HCT116 (cell line): ENCODE measurements at regions not wholly inside any gene's neighbourhood (a gene's known extent, or its start where the extent isn't known, plus 50 kb on each side); places are given as distances from the start of the nearest gene placed in this dataset.

Experiments
- ATAC-seq: fragments of 200-7000 bp; cut with Tn5 transposase; 2 replicates; pipeline ENCODE4 v1.9.1; 2020; ENCODE audit warnings: mild to moderate bottlenecking, moderate library complexity
- BruUV-seq: library from RNA; stranded (reverse); fragments of 400-500 nt; replicated peaks from 2 replicates; lab custom pipeline; 2021; lab: Mats Ljungman, UMichigan
- CTCF ChIA-PET: fragments of 300-600 bp; sonication (Branson Sonifier 250); formaldehyde crosslinking; loops from one replicate; lab custom pipeline; 2021; ENCODE audit warnings: antibody characterized with exemption; lab: Charles Lee
- POLR2A ChIA-PET: fragments of 300-600, 350-600 bp; sonication (Branson Sonifier 250); formaldehyde crosslinking; loops from one replicate; lab custom pipeline; 2021; ENCODE audit warnings: antibody characterized with exemption; lab: Charles Lee
- RAD21 ChIA-PET, 2 experiments: fragments of 300-600 bp; sonication (Branson Sonifier 250); formaldehyde crosslinking; loops; one replicate each; lab custom pipeline; 2023; ENCODE audit warnings: low total read pairs in 2 of 2; ENCODE audit not compliant: uncharacterized antibody in 2 of 2, unreplicated experiment in 2 of 2, low non-redundant PET in 1 of 2; lab: Charles Lee
- DNase-seq: peaks from one replicate; pipeline ENCODE4 v3.0.0-alpha.2; 2010; ENCODE audit warnings: low read depth, low spot score
- H2AFZ ChIP-seq: fragments of 200-600 bp; shearing (Covaris generic), sonication (generic); 2 replicates; pipeline ENCODE4 v1.6.1; 2017; ENCODE audit warnings: low read depth, mixed run types, mixed read lengths, antibody characterized with exemption, low read length; ENCODE audit not compliant: poor library complexity, severe bottlenecking
- H3K27ac ChIP-seq: 2 replicates; pipeline ENCODE4 v1.5.1; 2012; ENCODE audit warnings: low read depth, low read length
- H3K27me3 ChIP-seq: fragments of 200-600 bp; sonication (generic); 2 replicates; pipeline ENCODE4 v1.6.1; 2016; ENCODE audit warnings: mixed run types, low read length, mixed read lengths; ENCODE audit not compliant: insufficient read depth
- H3K36me3 ChIP-seq, 2 experiments: fragments of 200-500 bp in 1 of 2; fragments of 200-600 bp in 1 of 2; sonication (Bioruptor generic) in 1 of 2; sonication (generic) in 1 of 2; 2 replicates each; pipeline versions ENCODE4 v1.5.1 to v1.6.1; 2014 to 2016; ENCODE audit warnings: low read length in 2 of 2, inconsistent platforms in 1 of 2, mixed read lengths in 1 of 2, mixed run types in 1 of 2; ENCODE audit not compliant: insufficient read depth in 2 of 2, control insufficient read depth in 1 of 2
- H3K4me1 ChIP-seq, 2 experiments: fragments of 200-600 bp in 1 of 2; sonication (generic) in 1 of 2; 2 replicates each; pipeline versions ENCODE4 v1.5.1 to v1.6.1; 2012 to 2017; ENCODE audit warnings: low read length in 2 of 2, inconsistent platforms in 1 of 2, mild to moderate bottlenecking in 1 of 2, mixed read lengths in 1 of 2, mixed run types in 1 of 2, moderate library complexity in 1 of 2; ENCODE audit not compliant: insufficient read depth in 2 of 2, control insufficient read depth in 1 of 2
- H3K4me2 ChIP-seq: fragments of 200-600 bp; sonication (generic); 2 replicates; pipeline ENCODE4 v1.6.1; 2017; ENCODE audit warnings: mixed run types, low read length, mixed read lengths
- H3K4me3 ChIP-seq, 2 experiments: fragments of 200-600 bp in 1 of 2; sonication (generic) in 1 of 2; replicated peaks in 1 of 2; 2 replicates each; pipeline ENCODE4 v1.5.1; 2011 to 2016; ENCODE audit warnings: low read length in 2 of 2, control low read depth in 1 of 2, low read depth in 1 of 2, mild to moderate bottlenecking in 1 of 2, mixed read lengths in 1 of 2, mixed run types in 1 of 2
- H3K79me2 ChIP-seq: fragments of 200-600 bp; sonication (generic); 2 replicates; pipeline ENCODE4 v1.6.1; 2017; ENCODE audit warnings: mild to moderate bottlenecking, mixed run types, low read length, moderate library complexity, mixed read lengths; ENCODE audit not compliant: insufficient read depth
- H3K9ac ChIP-seq: fragments of 200-600 bp; sonication (generic); 2 replicates; pipeline ENCODE4 v1.6.1; 2016; ENCODE audit warnings: low read length, mixed read lengths
- H3K9me2 ChIP-seq: fragments of 200-600 bp; sonication (generic), shearing (Covaris generic); 2 replicates; pipeline ENCODE4 v1.6.1; 2017; ENCODE audit warnings: mixed run types, mild to moderate bottlenecking, moderate library complexity; ENCODE audit not compliant: insufficient read depth
- H3K9me3 ChIP-seq, 2 experiments: fragments of 200-500 bp in 1 of 2; fragments of 200-600 bp in 1 of 2; sonication (Bioruptor generic) in 1 of 2; sonication (generic) in 1 of 2; 2 replicates each; pipeline ENCODE4 v1.6.1; 2014 to 2017; ENCODE audit warnings: low read length in 2 of 2, mixed read lengths in 2 of 2, inconsistent platforms in 1 of 2, low read depth in 1 of 2, mild to moderate bottlenecking in 1 of 2, mixed run types in 1 of 2, moderate library complexity in 1 of 2; ENCODE audit not compliant: control insufficient read depth in 1 of 2, insufficient read depth in 1 of 2
- H4K20me1 ChIP-seq: fragments of 200-600 bp; sonication (generic), shearing (Covaris generic); 2 replicates; pipeline ENCODE4 v1.6.1; 2017; ENCODE audit warnings: mixed run types, mild to moderate bottlenecking, moderate library complexity; ENCODE audit not compliant: insufficient read depth
- CBX3 ChIP-seq: IDR thresholded peaks from 2 replicates; pipeline ENCODE4 v1.6.1; 2012; ENCODE audit warnings: low read depth
- CEBPB ChIP-seq: IDR thresholded peaks from 2 replicates; pipeline ENCODE4 v1.6.1; 2012; ENCODE audit warnings: low read depth
- CTCF ChIP-seq, 3 experiments: fragments of 200-600 bp in 1 of 3; sonication (generic) in 1 of 3; IDR thresholded peaks in 2 of 3; conservative IDR thresholded peaks in 1 of 3; 2 replicates each; pipeline ENCODE4 v1.5.1; 2012 to 2017; ENCODE audit warnings: low read depth in 2 of 3, low read length in 2 of 3, antibody characterized with exemption in 1 of 3, borderline replicate concordance in 1 of 3, control low read depth in 1 of 3, mild to moderate bottlenecking in 1 of 3, mixed read lengths in 1 of 3, mixed run types in 1 of 3, moderate library complexity in 1 of 3; ENCODE audit not compliant: insufficient read depth in 1 of 3
- EGR1 ChIP-seq: IDR thresholded peaks from 2 replicates; pipeline ENCODE4 v1.6.1; 2012; ENCODE audit warnings: low read depth
- ELF1 ChIP-seq: IDR thresholded peaks from 2 replicates; pipeline ENCODE4 v1.6.1; 2012; ENCODE audit warnings: low read depth, borderline replicate concordance
- EZH2 ChIP-seq: fragments of 200-600 bp; sonication (generic); IDR thresholded peaks from 2 replicates; pipeline ENCODE4 v1.6.1; 2017; ENCODE audit warnings: antibody characterized with exemption, mixed run types
- EZH2phosphoT487 ChIP-seq: fragments of 200-600 bp; IDR thresholded peaks from 2 replicates; pipeline ENCODE4 v1.6.1; 2018; ENCODE audit warnings: antibody characterized with exemption, borderline replicate concordance
- POLR2A ChIP-seq: IDR thresholded peaks from 2 replicates; pipeline ENCODE4 v1.7.0; 2011; ENCODE audit warnings: borderline replicate concordance; ENCODE audit not compliant: insufficient read depth, insufficient read length; ENCODE audit errors: extremely low read depth
- POLR2AphosphoS5 ChIP-seq: IDR thresholded peaks from 2 replicates; pipeline ENCODE4 v1.6.1; 2011; ENCODE audit warnings: mild to moderate bottlenecking, low read depth, low read length, moderate library complexity
- RAD21 ChIP-seq: IDR thresholded peaks from 2 replicates; pipeline ENCODE4 v1.6.1; 2012; ENCODE audit warnings: low read depth, mild to moderate bottlenecking
- SIN3A ChIP-seq: IDR thresholded peaks from 2 replicates; pipeline ENCODE4 v1.6.1; 2012; ENCODE audit warnings: low read depth
- SRF ChIP-seq: IDR thresholded peaks from 2 replicates; pipeline ENCODE4 v1.6.1; 2012; ENCODE audit warnings: low read depth
- TCF7L2 ChIP-seq: IDR thresholded peaks from 2 replicates; pipeline ENCODE4 v1.7.0; 2011; ENCODE audit warnings: borderline replicate concordance, inconsistent platforms; ENCODE audit not compliant: insufficient read depth, insufficient read length; ENCODE audit errors: extremely low read depth
- ZFX ChIP-seq: fragments of 450-650 bp; IDR thresholded peaks from 2 replicates; pipeline ENCODE4 v1.6.1; 2017
- intact Hi-C: fragments of 100-400 bp; cut with micrococcal nuclease; formaldehyde crosslinking; loops from 2 replicates; pipeline ENCODE4 v1.10.0; 2022
- TF ChIP-seq, protein P1 (sequence below): IDR thresholded peaks from 2 replicates; pipeline ENCODE4 v1.6.1; 2011; ENCODE audit warnings: mild to moderate bottlenecking, low read length, moderate library complexity; ENCODE audit not compliant: insufficient replicate concordance; ENCODE audit errors: extremely low read depth

- Histone ChIP-seq H3K4me3 (no peak overlapping the region), H3K9me3 (no peaks in the 10 kb centered on the region), H3K79me2 (no peaks in the 10 kb centered on the region), H2AFZ (no peak overlapping the region), H3K4me1 (no peaks in the 10 kb centered on the region), H3K36me3 (no peaks in the 10 kb centered on the region), H3K27ac (no peak overlapping the region), H3K4me2 (no peak overlapping the region), H4K20me1 (no peaks in the 10 kb centered on the region), H3K9me2 (no peaks in the 10 kb centered on the region), H3K27me3 (peaks cover 47% of the 10 kb centered on the region), H3K9ac (no peak overlapping the region)
- ChIA-PET CTCF (no interaction called here), RAD21 (no interaction called here), POLR2A (no interaction called here)
- ATAC-seq, result no peak
- intact Hi-C loops, result no loop called here
- TF ChIP-seq CEBPB (no peak), EZH2 (no peak), RAD21 (no peak), SIN3A (no peak), EGR1 (no peak), POLR2AphosphoS5 (no peak), TCF7L2 (no peak), EZH2phosphoT487 (no peak), CBX3 (no peak), CTCF (IDR thresholded peaks at IDR 0.05 in 2 of 3, conservative IDR thresholded peaks at IDR 0.05 in 1 of 3; ENCODE audit: borderline replicate concordance in 1 of 3, insufficient read depth in 1 of 3, low read depth in 2 of 3, low read length in 2 of 3) (no peak), SRF (no peak), POLR2A (no peak), ZFX (no peak), ELF1 (no peak)
- TF ChIP-seq, protein P1, sequence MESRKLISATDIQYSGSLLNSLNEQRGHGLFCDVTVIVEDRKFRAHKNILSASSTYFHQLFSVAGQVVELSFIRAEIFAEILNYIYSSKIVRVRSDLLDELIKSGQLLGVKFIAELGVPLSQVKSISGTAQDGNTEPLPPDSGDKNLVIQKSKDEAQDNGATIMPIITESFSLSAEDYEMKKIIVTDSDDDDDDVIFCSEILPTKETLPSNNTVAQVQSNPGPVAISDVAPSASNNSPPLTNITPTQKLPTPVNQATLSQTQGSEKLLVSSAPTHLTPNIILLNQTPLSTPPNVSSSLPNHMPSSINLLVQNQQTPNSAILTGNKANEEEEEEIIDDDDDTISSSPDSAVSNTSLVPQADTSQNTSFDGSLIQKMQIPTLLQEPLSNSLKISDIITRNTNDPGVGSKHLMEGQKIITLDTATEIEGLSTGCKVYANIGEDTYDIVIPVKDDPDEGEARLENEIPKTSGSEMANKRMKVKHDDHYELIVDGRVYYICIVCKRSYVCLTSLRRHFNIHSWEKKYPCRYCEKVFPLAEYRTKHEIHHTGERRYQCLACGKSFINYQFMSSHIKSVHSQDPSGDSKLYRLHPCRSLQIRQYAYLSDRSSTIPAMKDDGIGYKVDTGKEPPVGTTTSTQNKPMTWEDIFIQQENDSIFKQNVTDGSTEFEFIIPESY, result no peak
- no peak for DNase-seq
- BruUV-seq, result no TSS peak
Observed at GRCh38 chr2:129469871-129470270, 509.6 kb upstream of the RAB6C start.
